HG03280 (cell line): ENCODE measurements at regions not wholly inside any gene's neighbourhood (a gene's known extent, or its start where the extent isn't known, plus 50 kb on each side); places are given as distances from the start of the nearest gene placed in this dataset.

Experiments
- ATAC-seq: cut with Tn5 transposase; IDR thresholded peaks from one replicate; pipeline ENCODE4 v1.9.1; 2021; ENCODE audit warnings: mild to moderate bottlenecking, moderate library complexity; ENCODE audit not compliant: unreplicated experiment

- ATAC-seq: no peak
Observed at GRCh38 chr7:131964203-131964602, 407.8 kb upstream of the PODXL start.

DNA sequence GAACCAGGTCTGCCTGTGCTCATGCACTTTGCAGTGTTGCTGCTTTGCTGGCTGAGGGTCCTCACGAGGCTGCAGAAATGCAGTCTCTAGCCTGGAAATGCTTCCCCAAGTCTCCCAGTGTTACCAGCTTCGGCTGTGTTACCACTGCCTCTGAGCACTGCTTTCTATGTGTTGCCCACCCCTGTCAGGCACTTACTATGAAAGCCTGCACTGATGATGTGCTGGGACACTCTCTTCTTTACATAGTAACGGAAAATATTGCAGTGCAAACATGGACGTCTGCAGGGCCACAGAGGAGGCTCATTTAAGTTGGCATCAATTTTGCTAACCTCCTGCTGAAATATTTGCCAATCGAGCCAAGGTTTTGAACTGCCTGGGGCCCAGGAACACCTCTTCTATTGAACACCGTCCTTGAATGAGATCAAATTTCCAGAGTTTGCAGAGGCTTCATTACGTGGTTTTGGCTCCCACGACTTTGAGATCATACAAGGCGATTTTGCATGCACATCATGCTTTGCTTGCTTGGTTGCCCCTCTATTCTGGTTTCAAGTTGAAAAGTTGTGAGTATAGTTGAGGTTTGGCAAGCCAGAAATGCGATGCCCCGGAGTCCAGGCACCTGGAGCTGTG is 404.7 kb upstream of the PODXL start:
- ATAC-seq: no peak

GRCh38 chr7:131959106-131959812 is 402.8 kb upstream of the PODXL start:
- no peak for ATAC-seq

GRCh38 chr7:131957338-131958020 is 401.1 kb upstream of the PODXL start:
- no peak for ATAC-seq

- ATAC-seq: no peak
Observed at GRCh38 chr7:131956864-131957263, 400.4 kb upstream of the PODXL start.

DNA sequence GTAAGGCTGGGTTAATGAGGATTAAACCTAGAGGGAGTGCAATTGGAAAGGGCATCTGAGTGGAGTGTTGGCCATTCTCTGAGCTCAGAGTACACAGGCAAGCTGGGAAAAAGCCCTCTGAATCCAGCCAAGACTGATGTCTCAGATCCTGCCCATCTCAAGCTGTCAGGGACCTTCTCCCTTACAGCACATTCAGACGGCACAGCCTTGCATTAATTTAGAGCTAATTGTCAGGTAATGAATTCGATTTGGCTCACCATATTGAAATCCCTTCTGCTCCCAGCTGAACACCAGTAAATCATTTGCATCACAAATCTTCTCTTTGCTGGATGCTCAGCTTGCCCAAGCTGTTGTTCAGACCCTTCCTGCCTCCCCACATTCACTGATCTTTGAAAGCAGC is 399.3 kb upstream of the PODXL start:
- no peak for ATAC-seq

DNA sequence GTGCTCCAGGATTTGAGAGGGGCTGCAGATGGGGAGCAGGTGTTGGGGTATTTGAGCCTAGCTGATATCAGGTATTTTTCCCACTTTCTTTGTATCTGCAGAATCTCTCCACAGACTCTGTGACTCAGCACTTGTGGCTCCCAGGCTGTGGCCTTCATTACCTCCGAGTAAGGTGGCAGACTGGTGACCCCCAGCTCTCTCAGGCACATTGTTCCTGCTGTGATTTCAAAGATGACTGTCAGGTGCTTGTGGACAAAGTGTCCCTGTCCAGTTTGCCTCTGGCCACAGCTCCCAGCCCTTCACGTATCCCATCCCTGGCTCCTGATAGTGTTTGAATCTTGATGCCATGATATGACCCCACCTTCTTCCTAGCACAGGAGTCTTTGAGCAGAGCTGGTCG is 396.8 kb upstream of the PODXL start:
- no peak for ATAC-seq

DNA sequence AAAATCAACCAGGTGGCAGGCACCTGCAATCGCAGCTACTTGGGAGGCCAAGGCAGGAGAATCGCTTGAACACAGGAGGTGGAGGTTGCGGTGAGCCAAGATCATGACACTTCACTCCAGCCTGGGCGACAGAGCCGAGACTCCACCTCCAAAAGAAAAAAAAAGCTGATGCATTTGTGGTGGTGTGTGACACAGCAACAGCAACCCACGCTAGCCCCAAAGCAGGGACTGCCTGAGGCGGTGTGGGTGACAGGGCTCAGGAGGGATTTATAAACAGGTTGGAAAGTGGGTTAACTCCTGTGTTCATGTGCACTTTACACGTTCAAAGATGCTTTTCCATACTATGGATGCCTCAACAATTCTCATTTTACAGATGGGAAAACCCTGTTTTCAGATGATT is 395.9 kb upstream of the PODXL start:
- ATAC-seq: no peak

GRCh38 chr7:131950758-131951157 is 394.3 kb upstream of the PODXL start:
- no peak for ATAC-seq

- no peak for ATAC-seq
Observed at GRCh38 chr7:131949659-131950058, 393.2 kb upstream of the PODXL start.

GRCh38 chr7:131948434-131949053 is 392.1 kb upstream of the PODXL start:
- ATAC-seq: no peak

DNA sequence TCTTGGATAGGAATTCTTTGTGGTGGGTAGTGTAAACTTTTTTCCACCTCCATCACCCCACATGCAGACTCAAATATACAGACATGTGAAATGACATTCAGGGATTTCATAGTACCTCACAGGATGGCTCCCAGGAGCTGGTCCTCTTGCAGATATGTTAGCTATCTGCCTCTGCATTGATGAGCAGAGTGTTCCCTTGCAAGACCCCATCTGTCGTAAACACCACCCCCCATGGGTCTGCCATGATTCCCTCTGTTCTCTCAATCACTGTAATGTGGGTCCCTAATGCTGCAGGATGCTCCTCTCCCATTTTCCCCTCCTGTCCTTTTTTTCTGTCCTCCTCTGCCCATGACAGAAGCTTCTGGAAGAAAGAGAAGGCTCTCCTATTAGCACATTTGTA is 391.2 kb upstream of the PODXL start:
- no peak for ATAC-seq

- ATAC-seq: no peak
Observed at GRCh38 chr7:131945957-131946544, 389.6 kb upstream of the PODXL start.

DNA sequence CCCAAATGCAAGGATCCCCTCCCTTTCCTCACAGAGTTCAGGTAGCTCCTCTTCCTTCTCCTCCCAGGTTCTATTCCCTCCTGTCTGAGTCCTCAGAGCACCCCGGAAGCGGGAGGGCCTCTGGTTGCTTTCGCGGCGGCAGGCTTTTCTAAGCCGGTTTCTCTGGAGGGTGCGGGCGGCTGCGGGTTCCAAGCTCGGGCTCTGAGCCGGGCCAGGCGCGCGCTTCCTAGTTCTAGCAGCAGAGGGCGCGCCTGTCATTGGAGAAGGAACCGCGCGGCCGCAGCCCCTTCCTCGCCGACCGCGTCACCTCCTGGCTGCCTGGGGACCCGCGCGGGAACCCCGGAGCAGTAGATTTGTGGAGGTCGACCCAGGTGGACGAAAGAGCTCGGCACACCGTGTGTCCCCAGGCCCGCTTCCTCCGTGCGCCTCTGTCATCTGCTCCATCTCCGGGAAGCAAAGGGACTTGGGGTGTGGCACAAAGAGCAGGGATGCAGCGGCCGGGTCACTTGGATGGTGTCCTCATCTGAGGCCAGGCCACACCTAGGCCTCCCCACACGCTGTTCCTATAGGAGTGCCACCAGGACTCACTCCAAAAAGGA is 389.0 kb upstream of the PODXL start:
- no peak for ATAC-seq

DNA sequence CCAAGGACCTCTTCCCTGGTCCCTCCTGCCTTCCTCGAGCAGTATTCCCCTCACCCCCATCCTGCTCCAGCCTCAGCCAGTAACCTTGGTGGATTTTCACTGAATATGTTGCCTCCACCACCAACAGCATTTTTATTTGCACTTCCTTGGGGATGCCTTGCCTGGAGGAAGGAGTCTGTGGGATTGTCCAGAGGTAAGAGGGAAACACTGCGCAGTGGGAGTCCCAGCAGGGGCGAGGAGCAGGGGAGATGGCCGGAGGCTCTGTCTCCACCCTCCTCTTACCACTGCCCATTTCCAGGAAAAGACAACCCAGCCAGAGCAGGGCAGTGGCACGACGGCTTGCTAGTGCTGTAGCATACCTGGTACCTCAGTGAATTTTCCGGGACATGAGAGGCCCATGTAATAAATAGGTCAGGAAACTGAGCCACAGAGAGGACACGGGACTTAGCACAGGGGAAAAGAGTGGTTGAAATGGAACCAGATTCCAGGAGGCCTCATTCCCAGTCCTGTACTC is 388.2 kb upstream of the PODXL start:
- no peak for ATAC-seq

DNA sequence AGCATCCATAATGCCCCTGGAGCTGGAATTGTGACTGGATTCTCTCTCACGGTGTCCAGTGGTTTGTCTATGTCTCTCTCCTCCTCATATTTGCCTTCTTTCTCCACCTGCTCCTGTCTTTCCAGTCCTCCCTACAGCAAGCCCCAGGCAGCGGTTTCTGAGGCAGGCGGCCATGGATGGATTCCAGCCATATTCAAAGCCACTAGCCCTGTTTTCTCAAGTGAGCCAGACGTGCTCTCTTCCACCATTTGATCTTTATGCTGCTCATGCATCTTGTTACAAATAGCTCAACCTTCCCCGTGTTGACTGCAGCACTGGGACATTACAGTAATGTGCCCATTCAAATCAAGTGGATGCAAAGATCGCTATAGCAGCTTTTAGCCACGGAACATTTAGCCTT is 387.2 kb upstream of the PODXL start:
- ATAC-seq: no peak

GRCh38 chr7:131943211-131943610 is 386.8 kb upstream of the PODXL start:
- ATAC-seq: no peak

- no peak for ATAC-seq
Observed at GRCh38 chr7:131942287-131943150, 386.1 kb upstream of the PODXL start.

- no peak for ATAC-seq
Observed at GRCh38 chr7:131941291-131941690, 384.9 kb upstream of the PODXL start.

DNA sequence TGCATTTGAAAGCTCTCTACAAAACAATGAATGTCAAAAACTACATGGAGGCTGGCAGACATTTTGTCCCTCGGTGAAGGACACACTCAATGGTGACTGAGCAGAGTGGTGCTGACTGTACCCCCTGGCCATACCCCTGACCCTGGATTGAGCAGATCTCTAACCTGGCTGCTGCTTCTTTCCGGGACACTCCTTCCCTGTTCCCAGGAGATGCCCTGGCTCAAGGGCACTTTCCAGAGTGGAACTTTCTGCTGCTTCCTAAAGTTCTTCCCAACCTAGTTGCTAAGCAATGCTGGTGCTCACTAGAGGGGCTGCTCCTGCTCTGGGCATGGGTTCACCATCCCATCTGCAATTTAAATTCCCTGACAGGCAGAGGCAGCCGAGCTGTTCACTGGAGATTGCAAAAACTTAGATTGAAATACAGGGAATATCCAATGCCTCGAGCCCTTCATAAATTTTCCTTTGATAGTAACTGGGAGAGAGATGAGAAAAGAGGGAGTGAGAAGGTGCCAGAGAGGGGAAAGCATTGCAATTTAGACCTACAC is 384.3 kb upstream of the PODXL start:
- ATAC-seq: no peak
